Astrocyte of the cerebellum (primary cell): ENCODE measurements at regions not wholly inside any gene's neighbourhood (a gene's known extent, or its start where the extent isn't known, plus 50 kb on each side); places are given as distances from the start of the nearest gene placed in this dataset.

Experiments used
- DNase-seq: peaks from one replicate; pipeline ENCODE4 v3.0.0-alpha.2; 2011; ENCODE audit warnings: low read depth
- H3K4me3 ChIP-seq: 2 replicates; pipeline ENCODE4 v1.5.1; 2011; ENCODE audit warnings: mild to moderate bottlenecking, low read depth, low read length, moderate library complexity
- in situ Hi-C: cut with HindIII; loops from 2 replicates; pipeline ENCODE4 v1.10.0; 2017; ENCODE audit warnings: low sequenced_read_pairs
- TF ChIP-seq, protein P1 (sequence below): IDR thresholded peaks from 2 replicates; pipeline ENCODE4 v1.5.1; 2012; ENCODE audit warnings: low read length, low read depth, moderate library complexity, mild to moderate bottlenecking; ENCODE audit errors: missing control alignments

DNA sequence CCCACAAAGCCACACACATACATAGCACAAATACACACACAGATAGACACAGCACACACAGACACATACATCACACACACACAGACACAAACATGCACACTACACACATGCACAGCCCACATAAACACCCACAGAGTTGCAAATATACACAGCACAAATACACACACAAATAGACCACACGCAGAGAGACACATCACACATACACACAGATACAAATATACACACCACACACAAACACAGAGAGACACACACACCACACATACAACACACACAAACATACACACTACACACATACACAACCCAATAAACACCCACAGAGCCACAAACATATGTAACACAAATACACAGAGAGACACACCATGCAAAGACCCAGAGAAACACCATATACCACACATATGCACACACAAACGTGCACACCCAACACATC, 154.9 kb downstream of the GLUL start:
- in situ Hi-C loops: no loop called here
- DNase-seq: no peak
- TF ChIP-seq, protein P1, sequence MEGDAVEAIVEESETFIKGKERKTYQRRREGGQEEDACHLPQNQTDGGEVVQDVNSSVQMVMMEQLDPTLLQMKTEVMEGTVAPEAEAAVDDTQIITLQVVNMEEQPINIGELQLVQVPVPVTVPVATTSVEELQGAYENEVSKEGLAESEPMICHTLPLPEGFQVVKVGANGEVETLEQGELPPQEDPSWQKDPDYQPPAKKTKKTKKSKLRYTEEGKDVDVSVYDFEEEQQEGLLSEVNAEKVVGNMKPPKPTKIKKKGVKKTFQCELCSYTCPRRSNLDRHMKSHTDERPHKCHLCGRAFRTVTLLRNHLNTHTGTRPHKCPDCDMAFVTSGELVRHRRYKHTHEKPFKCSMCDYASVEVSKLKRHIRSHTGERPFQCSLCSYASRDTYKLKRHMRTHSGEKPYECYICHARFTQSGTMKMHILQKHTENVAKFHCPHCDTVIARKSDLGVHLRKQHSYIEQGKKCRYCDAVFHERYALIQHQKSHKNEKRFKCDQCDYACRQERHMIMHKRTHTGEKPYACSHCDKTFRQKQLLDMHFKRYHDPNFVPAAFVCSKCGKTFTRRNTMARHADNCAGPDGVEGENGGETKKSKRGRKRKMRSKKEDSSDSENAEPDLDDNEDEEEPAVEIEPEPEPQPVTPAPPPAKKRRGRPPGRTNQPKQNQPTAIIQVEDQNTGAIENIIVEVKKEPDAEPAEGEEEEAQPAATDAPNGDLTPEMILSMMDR: no peak
- no peak overlapping the region for H3K4me3 ChIP-seq

DNA sequence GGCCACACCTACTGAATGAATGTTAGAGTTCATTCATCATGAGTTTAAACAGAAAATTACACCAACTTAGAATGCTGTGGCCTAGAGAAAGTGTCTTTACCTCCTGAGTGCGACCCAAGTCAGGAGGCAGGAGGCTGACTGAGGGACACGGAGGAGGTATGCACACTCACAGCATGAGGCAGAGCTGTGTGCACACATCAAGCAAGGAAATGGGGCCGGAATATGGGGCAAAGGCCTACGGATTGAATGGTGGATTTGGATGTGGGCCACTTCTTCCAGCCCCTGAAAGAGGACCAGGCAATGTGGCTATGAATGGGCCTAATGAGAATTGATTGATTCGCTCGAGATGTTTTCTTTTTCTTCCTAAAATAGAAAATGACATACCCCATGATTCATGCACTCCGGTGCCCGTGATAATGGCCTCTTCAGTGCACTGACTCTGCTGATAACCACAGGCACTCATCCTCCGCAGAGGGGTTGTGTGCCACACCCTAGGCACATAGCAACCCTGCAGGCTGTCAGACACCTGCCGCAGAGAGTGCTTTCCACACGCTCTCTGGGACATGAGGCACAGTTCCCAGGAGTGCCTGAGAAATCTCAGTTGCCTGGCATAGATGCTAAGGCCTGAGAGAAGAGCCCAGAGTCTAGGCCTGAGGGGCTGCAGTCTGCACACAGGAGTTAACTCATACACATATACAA, 155.5 kb downstream of the GLUL start:
- TF ChIP-seq, protein P1: no peak
- no peak for DNase-seq
- in situ Hi-C loops: no loop called here

DNA sequence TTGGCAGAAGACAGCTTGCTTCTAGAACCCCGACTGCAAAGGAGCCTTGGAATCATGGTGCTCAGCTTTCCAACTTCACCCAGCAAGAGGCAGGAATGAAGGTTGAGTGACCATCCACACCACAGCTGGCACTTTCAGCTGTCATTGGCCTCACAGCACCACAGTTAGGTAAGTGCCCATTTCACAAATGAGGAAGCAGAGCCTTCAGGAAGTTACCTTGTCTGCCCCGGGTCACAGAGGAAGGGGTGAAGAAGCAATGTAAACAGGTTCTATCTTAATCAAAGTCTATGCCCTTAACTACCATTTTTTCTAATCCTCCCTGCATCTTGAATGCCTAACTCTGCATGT, 156.0 kb downstream of the GLUL start:
- no peak for DNase-seq
- in situ Hi-C loops: no loop called here
- no peak overlapping the region for H3K4me3 ChIP-seq
- TF ChIP-seq, protein P1: no peak

More for the DNA sequence above, 155.5 kb downstream of the GLUL start:
- no peak overlapping the region for H3K4me3 ChIP-seq

DNA sequence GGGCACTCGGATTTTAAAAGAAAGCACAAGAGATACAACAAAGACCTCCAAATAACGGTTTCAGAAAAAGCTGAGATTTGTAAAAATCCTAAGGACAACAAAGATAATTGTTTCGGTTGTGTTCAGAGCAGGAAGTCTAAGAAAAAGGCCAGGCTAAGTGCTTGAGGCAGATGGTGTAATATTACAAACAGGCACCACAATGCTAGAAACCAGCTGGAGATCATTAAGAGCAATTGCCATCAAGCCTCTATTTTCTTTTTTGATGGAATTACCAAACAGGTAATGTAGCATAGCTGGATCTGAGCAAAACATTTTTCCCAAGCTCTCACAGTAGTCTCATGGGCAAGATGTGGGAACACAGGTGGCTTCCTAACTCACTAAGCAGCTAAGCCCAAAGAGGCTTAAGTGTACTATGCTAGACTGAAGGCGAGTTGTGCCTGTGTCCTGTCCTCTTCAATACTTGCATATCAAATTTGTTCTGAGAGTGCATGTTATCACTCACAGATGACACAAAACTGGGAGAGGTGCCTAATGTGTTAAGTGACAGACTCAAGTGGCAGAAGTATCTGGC, 161.6 kb downstream of the GLUL start:
- TF ChIP-seq, protein P1: no peak
- H3K4me3 ChIP-seq: no peak overlapping the region
- in situ Hi-C loops: no loop called here
- DNase-seq: no peak

DNA sequence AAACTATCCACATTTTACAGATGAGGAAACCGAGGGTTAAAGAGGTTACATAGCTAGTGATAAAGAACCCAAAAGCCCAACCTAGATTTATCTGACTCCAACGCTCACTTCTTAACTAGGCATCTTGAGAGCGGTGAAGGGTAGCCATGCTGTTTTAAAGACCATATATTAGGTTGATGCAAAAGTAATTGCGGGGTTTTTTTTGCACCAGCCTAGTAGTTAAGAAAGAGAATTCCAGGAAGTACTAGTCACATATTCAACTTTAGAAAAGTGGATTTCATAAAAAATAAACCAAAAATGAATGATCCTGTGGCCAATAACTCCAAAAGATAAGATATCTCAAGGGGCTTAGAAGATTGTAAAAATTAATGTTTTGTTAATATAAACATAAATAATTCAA, 162.1 kb downstream of the GLUL start:
- H3K4me3 ChIP-seq: no peak overlapping the region
- TF ChIP-seq, protein P1: no peak
- DNase-seq: no peak
- in situ Hi-C loops: no loop called here

DNA sequence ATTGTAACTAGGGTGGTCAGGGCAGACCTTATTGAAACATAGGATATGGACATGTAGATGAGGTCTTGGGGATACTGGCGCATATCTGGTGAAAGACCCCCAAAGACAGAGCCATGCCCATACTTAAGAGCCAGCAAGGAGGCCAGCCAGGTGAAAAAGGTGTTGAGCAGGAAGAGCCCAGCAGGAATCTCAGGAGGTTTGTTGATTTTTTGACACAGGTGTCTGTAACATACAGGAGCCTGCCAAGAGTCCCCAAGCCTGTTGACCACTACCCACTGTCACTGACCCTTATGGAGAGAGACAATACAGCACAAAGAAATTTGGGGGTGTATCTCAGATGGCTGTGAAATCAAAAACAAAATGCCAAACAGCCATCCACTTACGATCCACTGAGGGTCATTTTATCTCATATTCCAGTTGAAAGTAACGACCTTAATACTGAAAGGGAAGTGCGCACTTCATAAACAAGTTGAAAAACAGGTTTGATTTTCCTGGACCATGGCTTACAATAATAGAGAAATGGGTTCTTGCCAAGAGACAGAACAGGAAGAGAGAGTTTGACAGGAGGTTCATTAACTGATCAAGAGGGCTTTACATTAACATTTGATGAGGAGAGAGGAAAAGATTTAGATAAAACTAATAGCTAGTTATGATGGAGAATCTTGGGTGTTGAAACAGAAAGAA, 163.6 kb downstream of the GLUL start:
- in situ Hi-C loops: no loop called here
- no peak overlapping the region for H3K4me3 ChIP-seq
- no peak for DNase-seq
- TF ChIP-seq, protein P1: no peak
